HEK293 (cell line): ENCODE measurements at regions not wholly inside any gene's neighbourhood (a gene's known extent, or its start where the extent isn't known, plus 50 kb on each side); places are given as distances from the start of the nearest gene placed in this dataset.

Experiments used
- CTCF ChIA-PET: fragments of 350-600 bp; formaldehyde crosslinking; extraction: SDS; loops from one replicate; lab custom pipeline; 2021; ENCODE audit warnings: antibody characterized with exemption; lab: Yijun Ruan, JAX
- POLR2A ChIA-PET: fragments of 300-600 bp; formaldehyde crosslinking; extraction: SDS; loops from one replicate; lab custom pipeline; 2020; ENCODE audit warnings: antibody characterized with exemption, inconsistent platforms; lab: Yijun Ruan, JAX
- H3K27ac ChIP-seq: fragments of 200-500 bp; sonication (Bioruptor generic); 2 replicates; pipeline ENCODE4 v1.5.1; 2014; ENCODE audit warnings: low read depth, low read length, control low read depth, inconsistent platforms; ENCODE audit errors: extremely low read depth
- H3K36me3 ChIP-seq, 2 experiments: fragments of 200-500 bp in 1 of 2; sonication (Bioruptor generic) in 1 of 2; 1 replicate in 1 of 2; 2 replicates in 1 of 2; pipeline ENCODE4 v1.5.1; 2014 to 2017; ENCODE audit warnings: inconsistent platforms in 2 of 2, low read length in 2 of 2; ENCODE audit not compliant: control insufficient read depth in 2 of 2, insufficient read depth in 1 of 2
- H3K4me1 ChIP-seq: fragments of 200-500 bp; sonication (Bioruptor generic); 2 replicates; pipeline ENCODE4 v1.5.1; 2014; ENCODE audit warnings: mild to moderate bottlenecking, low read length, inconsistent platforms; ENCODE audit not compliant: control insufficient read depth, insufficient read depth
- H3K4me3 ChIP-seq: 2 replicates; pipeline ENCODE4 v1.5.1; 2011; ENCODE audit warnings: low read depth, mild to moderate bottlenecking, control low read depth, low read length, moderate library complexity
- H3K9me3 ChIP-seq: fragments of 200-500 bp; sonication (Bioruptor generic); 2 replicates; pipeline ENCODE4 v1.5.1; 2014; ENCODE audit warnings: low read depth, low read length, inconsistent platforms; ENCODE audit not compliant: control insufficient read depth, insufficient read depth
- ATF2 ChIP-seq: fragments of 450-650 bp; formaldehyde crosslinking; IDR thresholded peaks from 2 replicates; pipeline ENCODE4 v1.5.1; 2016; ENCODE audit warnings: missing biosample characterization, missing genetic modification characterization, low read depth
- KLF1 ChIP-seq: fragments of 450-650 bp; formaldehyde crosslinking; IDR thresholded peaks from 2 replicates; pipeline ENCODE4 v1.5.1; 2016; ENCODE audit warnings: missing biosample characterization, missing genetic modification characterization
- OSR2 ChIP-seq: fragments of 450-650 bp; formaldehyde crosslinking; IDR thresholded peaks from 2 replicates; pipeline ENCODE4 v1.5.1; 2016; ENCODE audit warnings: missing biosample characterization, missing genetic modification characterization
- REPIN1 ChIP-seq: fragments of 450-650 bp; formaldehyde crosslinking; IDR thresholded peaks from 2 replicates; pipeline ENCODE4 v1.5.1; 2017; ENCODE audit warnings: missing biosample characterization, missing genetic modification characterization, low read depth
- SALL2 ChIP-seq: fragments of 450-650 bp; formaldehyde crosslinking; IDR thresholded peaks from 2 replicates; pipeline ENCODE4 v1.5.0; 2017; ENCODE audit warnings: missing biosample characterization, mild to moderate bottlenecking, missing genetic modification characterization, borderline replicate concordance
- SP2 ChIP-seq: fragments of 450-650 bp; formaldehyde crosslinking; IDR thresholded peaks from 2 replicates; pipeline ENCODE4 v1.5.1; 2016; ENCODE audit warnings: missing biosample characterization, missing genetic modification characterization
- TSHZ1 ChIP-seq: fragments of 450-650 bp; formaldehyde crosslinking; IDR thresholded peaks from 2 replicates; pipeline ENCODE4 v1.5.1; 2016; ENCODE audit warnings: missing biosample characterization, missing genetic modification characterization, borderline replicate concordance
- ZBTB11 ChIP-seq: fragments of 450-650 bp; formaldehyde crosslinking; conservative IDR thresholded peaks from 2 replicates; pipeline ENCODE4 v1.5.1; 2016; ENCODE audit warnings: low read depth, missing biosample characterization, missing genetic modification characterization
- ZBTB17 ChIP-seq: fragments of 450-650 bp; formaldehyde crosslinking; IDR thresholded peaks from 2 replicates; pipeline ENCODE4 v1.5.1; 2016; ENCODE audit warnings: missing biosample characterization, missing genetic modification characterization
- ZIC2 ChIP-seq: fragments of 450-650 bp; formaldehyde crosslinking; IDR thresholded peaks from 2 replicates; pipeline ENCODE4 v1.5.1; 2016; ENCODE audit warnings: missing biosample characterization, missing genetic modification characterization
- ZNF121 ChIP-seq: fragments of 450-650 bp; formaldehyde crosslinking; IDR thresholded peaks from 2 replicates; pipeline ENCODE4 v1.5.1; 2016; ENCODE audit warnings: missing biosample characterization, missing genetic modification characterization
- ZNF184 ChIP-seq: fragments of 450-650 bp; IDR thresholded peaks from 2 replicates; pipeline ENCODE4 v1.5.1; 2018; ENCODE audit warnings: missing biosample characterization, mild to moderate bottlenecking, missing genetic modification characterization
- ZNF239 ChIP-seq: fragments of 450-650 bp; formaldehyde crosslinking; IDR thresholded peaks from 2 replicates; pipeline ENCODE4 v1.5.1; 2016; ENCODE audit warnings: missing biosample characterization, missing genetic modification characterization
- ZNF26 ChIP-seq: fragments of 450-650 bp; formaldehyde crosslinking; IDR thresholded peaks from 2 replicates; pipeline ENCODE4 v1.5.1; 2016; ENCODE audit warnings: missing biosample characterization, missing genetic modification characterization
- ZNF48 ChIP-seq: fragments of 450-650 bp; formaldehyde crosslinking; IDR thresholded peaks from 2 replicates; pipeline ENCODE4 v1.5.1; 2016; ENCODE audit warnings: missing biosample characterization, missing genetic modification characterization
- ZNF521 ChIP-seq: fragments of 450-650 bp; formaldehyde crosslinking; IDR thresholded peaks from 2 replicates; pipeline ENCODE4 v1.5.1; 2017; ENCODE audit warnings: missing biosample characterization, mild to moderate bottlenecking, missing genetic modification characterization
- ZNF530 ChIP-seq: fragments of 450-650 bp; formaldehyde crosslinking; IDR thresholded peaks from 2 replicates; pipeline ENCODE4 v1.5.1; 2016; ENCODE audit warnings: low read depth, missing biosample characterization, missing genetic modification characterization
- ZNF548 ChIP-seq: fragments of 450-650 bp; formaldehyde crosslinking; IDR thresholded peaks from 2 replicates; pipeline ENCODE4 v1.5.1; 2016; ENCODE audit warnings: missing biosample characterization, missing genetic modification characterization
- ZNF560 ChIP-seq: fragments of 450-650 bp; formaldehyde crosslinking; IDR thresholded peaks from 2 replicates; pipeline ENCODE4 v1.5.1; 2017; ENCODE audit warnings: missing biosample characterization, missing genetic modification characterization, borderline replicate concordance
- ZNF610 ChIP-seq: fragments of 450-650 bp; formaldehyde crosslinking; IDR thresholded peaks from 2 replicates; pipeline ENCODE4 v1.5.1; 2016; ENCODE audit warnings: missing biosample characterization, missing genetic modification characterization, borderline replicate concordance
- ZNF645 ChIP-seq: fragments of 450-650 bp; formaldehyde crosslinking; IDR thresholded peaks from 2 replicates; pipeline ENCODE4; 2016; ENCODE audit warnings: missing biosample characterization, missing genetic modification characterization
- ZNF664 ChIP-seq: fragments of 450-650 bp; formaldehyde crosslinking; IDR thresholded peaks from 2 replicates; pipeline ENCODE4 v1.5.1; 2016; ENCODE audit warnings: missing biosample characterization, missing genetic modification characterization
- ZSCAN18 ChIP-seq: fragments of 450-650 bp; formaldehyde crosslinking; IDR thresholded peaks from 2 replicates; pipeline ENCODE4 v1.5.1; 2016; ENCODE audit warnings: missing biosample characterization, missing genetic modification characterization
- ZSCAN30 ChIP-seq: fragments of 450-650 bp; IDR thresholded peaks from 2 replicates; pipeline ENCODE4 v1.5.1; 2018; ENCODE audit warnings: missing biosample characterization, mild to moderate bottlenecking, missing genetic modification characterization, moderate library complexity

GRCh38 chr13:86569119-86569518, 769.9 kb upstream of the SLITRK6 start:
- ChIA-PET POLR2A (no interaction called here), CTCF (interaction anchor here (0.5 to 0.6 kb wide), 2 partner anchors 553 to 735 kb away, joined by 3 read pairs; no protein-coding TSS in a partner anchor)
- Histone ChIP-seq H3K36me3 (no peaks in the 10 kb centered on the region), H3K9me3 (no peaks in the 10 kb centered on the region), H3K27ac (no peak overlapping the region), H3K4me1 (no peaks in the 10 kb centered on the region), H3K4me3 (no peak overlapping the region)
- TF ChIP-seq ZNF521 (tag by site-specific recombination) (no peak), TSHZ1 (tag by site-specific recombination) (no peak), ZNF239 (tag by site-specific recombination) (no peak), ZNF530 (tag by site-specific recombination) (no peak), SP2 (no peak), SALL2 (tag by site-specific recombination) (no peak), KLF1 (tag by site-specific recombination) (no peak), ZNF645 (tag by site-specific recombination) (no peak), REPIN1 (tag by site-specific recombination) (no peak), ATF2 (no peak), ZNF664 (tag by site-specific recombination) (no peak), OSR2 (tag by site-specific recombination) (no peak), ZBTB11 (no peak), ZNF560 (no peak)

GRCh38 chr13:86569974-86570373, 770.8 kb upstream of the SLITRK6 start:
- POLR2A ChIA-PET, result no interaction called here
- H3K27ac ChIP-seq, result no peak overlapping the region
- H3K4me3 ChIP-seq, result no peak overlapping the region
- no peaks in the 10 kb centered on the region for H3K36me3 ChIP-seq
- CTCF ChIA-PET, result no interaction called here
- H3K9me3 ChIP-seq, result no peaks in the 10 kb centered on the region
- no peaks in the 10 kb centered on the region for H3K4me1 ChIP-seq
- no peak for TF ChIP-seq ZBTB17
- TF ChIP-seq ZNF548, result no peak
- no peak for TF ChIP-seq ZSCAN30
- TF ChIP-seq ZNF184, result no peak
- TF ChIP-seq ZSCAN18, result no peak
- no peak for TF ChIP-seq ZNF48 (tag by site-specific recombination)
- TF ChIP-seq ZNF610 (tag by site-specific recombination), result no peak
- no peak for TF ChIP-seq ZNF121
- no peak for TF ChIP-seq ZIC2 (tag by site-specific recombination)
- no peak for TF ChIP-seq REPIN1 (tag by site-specific recombination)
- TF ChIP-seq ZNF26 (tag by site-specific recombination), result no peak
